Transverse colon (tissue), 4 donors: ENCODE measurements at regions not wholly inside any gene's neighbourhood (a gene's known extent, or its start where the extent isn't known, plus 50 kb on each side); places are given as distances from the start of the nearest gene placed in this dataset.

Experiments
- DNase-seq: peaks from one replicate; pipeline ENCODE4 v3.0.0-alpha.2; 2019
- H3K27ac ChIP-seq, 4 donors: fragments of 200-600 bp; sonication (generic); 2 replicates each; pipeline ENCODE4 v1.5.1; 2016 to 2018; ENCODE audit warnings: inconsistent platforms in 4 of 4
- H3K27me3 ChIP-seq: fragments of 200-600 bp; sonication (generic); 2 replicates; pipeline ENCODE4 v1.5.1; 2017; ENCODE audit warnings: inconsistent platforms
- H3K36me3 ChIP-seq, 4 donors: fragments of 200-600 bp; sonication (generic); 2 replicates each; pipeline ENCODE4 v1.5.1; 2017 to 2019; ENCODE audit warnings: inconsistent platforms in 4 of 4
- H3K4me1 ChIP-seq, 4 donors: fragments of 200-600 bp; sonication (generic); 2 replicates each; pipeline ENCODE4 v1.5.1; 2017 to 2020; ENCODE audit warnings: inconsistent platforms in 4 of 4
- H3K4me3 ChIP-seq, 4 donors: fragments of 200-600 bp; sonication (generic); 1 replicate in 1 of 4; 2 replicates in 3 of 4; pipeline versions ENCODE4 v1.5.1 to v1.6.1; 2017 to 2019; ENCODE audit warnings: inconsistent platforms in 4 of 4
- H3K9me3 ChIP-seq, 2 donors: fragments of 200-600 bp; sonication (generic); 2 replicates each; pipeline ENCODE4 v1.5.1; 2017 to 2019; ENCODE audit warnings: inconsistent platforms in 2 of 2
- EP300 ChIP-seq: sonication (generic); formaldehyde crosslinking; IDR thresholded peaks from one replicate; pipeline ENCODE4 v1.6.1; 2017; ENCODE audit warnings: antibody characterized with exemption, low read depth
- POLR2A ChIP-seq: fragments of 450-650 bp; IDR thresholded peaks from one replicate; pipeline ENCODE4 v1.6.1; 2016; ENCODE audit warnings: antibody characterized with exemption, mild to moderate bottlenecking, moderate library complexity
- POLR2AphosphoS5 ChIP-seq, 3 donors: sonication (generic); formaldehyde crosslinking; IDR thresholded peaks; one replicate each; pipeline ENCODE4 v1.6.1; 2016; ENCODE audit warnings: antibody characterized with exemption in 3 of 3
- WGBS, 2 donors: methylation state at CpG; one replicate each; pipeline ENCODE4 v1.1.5; 2018; ENCODE audit warnings: low coverage in 1 of 2; 5-methylcytosine and 5-hydroxymethylcytosine counted together
- in situ Hi-C, 4 donors: fragments of 200-750 bp; cut with MboI; loops; one replicate each; pipeline versions ENCODE4 v1.15.0 to v1.15.1; 2017; ENCODE audit warnings: low sequenced_read_pairs in 3 of 4, low pct_ligation_motif_present in 1 of 4, low pct_unique_long_range_greater_than_20kb in 1 of 4
- intact Hi-C: fragments of 100-400 bp; cut with DNase I; formaldehyde crosslinking; loops from one replicate; pipeline ENCODE4 v1.15.1; 2023; ENCODE audit warnings: low total_unique reads
- TF ChIP-seq, protein P1 (sequence below), 5 experiments: fragments of 200-600 bp in 3 of 5; fragments of 450-650 bp in 2 of 5; sonication (generic) in 3 of 5; IDR thresholded peaks; 1 replicate in 2 of 5; 2 replicates in 3 of 5; pipeline ENCODE4 v1.5.1; 2016 to 2017; ENCODE audit warnings: antibody characterized with exemption in 5 of 5, inconsistent platforms in 3 of 5, mild to moderate bottlenecking in 2 of 5, moderate library complexity in 1 of 5

DNA sequence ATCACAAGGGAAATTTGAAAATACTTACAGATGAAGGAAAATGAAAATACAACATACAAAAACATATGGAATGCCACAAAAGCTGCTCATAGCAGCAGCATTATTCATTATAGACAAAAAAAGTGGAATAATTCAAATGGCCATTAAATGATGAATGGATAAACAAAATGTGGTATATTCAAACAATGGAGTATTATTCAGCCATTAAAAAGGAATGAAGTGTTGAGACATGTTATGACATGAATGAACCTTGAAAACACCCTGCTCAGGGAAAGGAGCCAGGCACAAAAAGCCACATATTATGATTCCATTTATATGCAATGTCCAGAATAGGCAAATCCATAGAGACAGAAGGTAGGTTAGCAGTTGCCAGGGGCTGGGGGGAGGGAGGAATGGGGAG, 62.6 kb upstream of the SFMBT2 start:
- H3K27me3 ChIP-seq = no peaks in the 10 kb centered on the region
- in situ Hi-C loops = no loop called here
- no peak for DNase-seq
- intact Hi-C loops = no loop called here
- no peak overlapping the region for H3K4me3 ChIP-seq
- H3K9me3 ChIP-seq = no peaks in the 10 kb centered on the region
- TF ChIP-seq, protein P1, sequence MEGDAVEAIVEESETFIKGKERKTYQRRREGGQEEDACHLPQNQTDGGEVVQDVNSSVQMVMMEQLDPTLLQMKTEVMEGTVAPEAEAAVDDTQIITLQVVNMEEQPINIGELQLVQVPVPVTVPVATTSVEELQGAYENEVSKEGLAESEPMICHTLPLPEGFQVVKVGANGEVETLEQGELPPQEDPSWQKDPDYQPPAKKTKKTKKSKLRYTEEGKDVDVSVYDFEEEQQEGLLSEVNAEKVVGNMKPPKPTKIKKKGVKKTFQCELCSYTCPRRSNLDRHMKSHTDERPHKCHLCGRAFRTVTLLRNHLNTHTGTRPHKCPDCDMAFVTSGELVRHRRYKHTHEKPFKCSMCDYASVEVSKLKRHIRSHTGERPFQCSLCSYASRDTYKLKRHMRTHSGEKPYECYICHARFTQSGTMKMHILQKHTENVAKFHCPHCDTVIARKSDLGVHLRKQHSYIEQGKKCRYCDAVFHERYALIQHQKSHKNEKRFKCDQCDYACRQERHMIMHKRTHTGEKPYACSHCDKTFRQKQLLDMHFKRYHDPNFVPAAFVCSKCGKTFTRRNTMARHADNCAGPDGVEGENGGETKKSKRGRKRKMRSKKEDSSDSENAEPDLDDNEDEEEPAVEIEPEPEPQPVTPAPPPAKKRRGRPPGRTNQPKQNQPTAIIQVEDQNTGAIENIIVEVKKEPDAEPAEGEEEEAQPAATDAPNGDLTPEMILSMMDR (IDR thresholded peaks at IDR 0.05) = no peak
- TF ChIP-seq EP300 = no peak
- TF ChIP-seq POLR2AphosphoS5 (IDR thresholded peaks at IDR 0.05) = no peak
- no peak for TF ChIP-seq POLR2A
- H3K36me3 ChIP-seq = no peaks in the 10 kb centered on the region
- peak overlapping the region in 1 of 4 donors; percentile 0 for H3K27ac ChIP-seq
- H3K4me1 ChIP-seq = peaks cover 0 to 8% (median 2%) of the 10 kb centered on the region in 4 donors

DNA sequence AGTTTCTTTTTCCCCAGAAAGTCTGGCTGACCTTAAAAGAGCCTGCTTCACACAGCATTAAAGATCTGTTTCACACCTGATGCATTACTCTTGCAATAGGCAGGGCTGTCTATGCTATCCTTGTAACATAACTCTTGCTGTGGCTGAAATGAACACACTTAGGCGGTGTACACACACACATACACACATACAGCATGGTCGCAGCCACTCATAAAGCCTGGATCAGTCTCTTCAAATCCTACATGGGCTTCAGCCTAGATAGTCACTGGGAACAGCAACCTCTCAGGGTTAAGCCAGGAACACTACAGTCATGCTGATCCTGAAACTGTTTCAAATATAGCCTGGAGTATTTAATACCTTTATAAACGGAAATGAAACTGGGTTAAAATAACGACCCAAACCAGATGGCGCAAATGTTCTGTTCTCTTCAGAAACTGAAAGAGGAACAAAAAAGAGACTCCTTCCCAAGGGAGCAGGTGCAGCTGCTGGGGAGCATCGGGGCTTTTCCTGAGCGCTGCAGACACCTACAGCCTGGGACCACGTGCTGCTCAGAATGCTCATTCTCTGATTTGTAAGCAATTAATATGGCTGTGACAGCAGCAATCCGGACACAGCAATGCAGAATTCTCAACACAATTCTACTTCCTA, 61.0 kb upstream of the SFMBT2 start:
- H3K27me3 ChIP-seq = no peaks in the 10 kb centered on the region
- H3K9me3 ChIP-seq = no peaks in the 10 kb centered on the region
- intact Hi-C loops (no loop called here), in situ Hi-C loops (no loop called here)
- no peak overlapping the region for H3K4me3 ChIP-seq
- H3K4me1 ChIP-seq = peaks cover 0 to 8% (median 2%) of the 10 kb centered on the region in 4 donors
- peak; percentile 67 for DNase-seq
- peak overlapping the region; percentile 17 to 69 (median 46) for H3K27ac ChIP-seq
- WGBS, 2 donors = 18 to 22% methylated on average over 3 to 9 of the region's 9 CpGs
- H3K36me3 ChIP-seq = no peaks in the 10 kb centered on the region
- TF ChIP-seq POLR2AphosphoS5 (IDR thresholded peaks at IDR 0.05) = peak in 1 of 3 donors; percentile 63
- TF ChIP-seq, protein P1 (IDR thresholded peaks at IDR 0.05) = no peak

DNA sequence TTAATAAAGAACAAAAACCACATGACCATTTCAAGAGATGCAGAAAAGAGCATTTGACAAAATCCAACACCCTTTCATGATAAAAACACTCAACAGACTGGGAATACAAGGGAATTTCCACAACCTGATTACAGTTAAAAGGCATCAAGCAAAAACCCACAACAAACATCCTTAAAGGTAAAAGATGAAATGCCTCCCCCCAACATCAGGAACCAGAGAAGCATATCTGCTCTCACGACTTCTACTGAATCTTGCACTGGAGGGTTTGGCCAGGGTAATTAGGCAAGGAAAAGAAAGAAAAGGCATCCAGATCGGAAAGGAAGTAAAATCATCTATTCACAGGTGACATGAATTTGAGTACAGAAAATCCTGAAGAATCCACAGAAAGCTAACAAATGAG, 59.5 kb upstream of the SFMBT2 start:
- no peak for DNase-seq
- Histone ChIP-seq H3K27me3 (no peaks in the 10 kb centered on the region), H3K36me3 (no peaks in the 10 kb centered on the region), H3K9me3 (no peaks in the 10 kb centered on the region), H3K4me1 (peaks cover 0 to 7% (median 2%) of the 10 kb centered on the region in 4 donors), H3K27ac (peak overlapping the region in 1 of 4 donors; percentile 69), H3K4me3 (no peak overlapping the region)
- 73 to 90% methylated on average over 2 of the region's 2 CpGs for WGBS, 2 donors
- intact Hi-C loops (no loop called here), in situ Hi-C loops (no loop called here)
- TF ChIP-seq EP300 (no peak), POLR2AphosphoS5 (IDR thresholded peaks at IDR 0.05) (no peak), POLR2A (no peak)
- TF ChIP-seq, protein P1 (IDR thresholded peaks at IDR 0.05) = no peak

DNA sequence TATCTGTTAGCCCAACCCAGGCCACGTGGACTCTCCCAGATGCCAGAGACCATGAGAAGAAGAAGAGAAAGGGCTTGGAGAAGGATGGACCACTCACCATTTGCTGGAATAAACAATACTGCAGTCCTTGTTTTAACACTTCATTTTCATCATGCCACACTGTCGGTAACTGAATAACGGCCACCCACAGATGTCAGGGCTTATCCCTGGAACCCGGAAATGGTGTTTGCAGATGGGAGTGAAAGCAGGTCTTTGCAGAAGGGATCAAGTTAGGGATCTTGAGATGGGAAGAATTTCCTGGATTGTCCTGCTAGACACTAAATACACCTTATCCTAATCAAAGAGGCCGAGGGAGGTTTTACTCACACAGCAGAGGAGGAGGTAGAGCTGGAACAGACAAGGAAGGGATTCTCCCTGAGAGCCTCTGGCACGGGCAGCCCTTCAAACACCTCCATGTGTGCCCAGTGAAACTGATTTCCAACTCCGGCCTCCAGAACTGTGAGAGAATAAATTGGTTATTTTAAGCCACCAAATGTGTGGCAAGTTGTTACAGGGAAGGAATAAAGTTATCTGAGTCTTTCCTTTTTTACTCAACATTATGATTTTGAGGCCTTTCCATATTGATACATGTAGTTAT, 56.3 kb upstream of the SFMBT2 start:
- no peak for DNase-seq
- Histone ChIP-seq H3K9me3 (no peaks in the 10 kb centered on the region), H3K27ac (no peak overlapping the region), H3K4me1 (no peaks in the 10 kb centered on the region), H3K27me3 (no peaks in the 10 kb centered on the region), H3K4me3 (no peak overlapping the region), H3K36me3 (no peaks in the 10 kb centered on the region)
- in situ Hi-C loops = no loop called here
- intact Hi-C loops = no loop called here
- no peak for TF ChIP-seq POLR2AphosphoS5 (IDR thresholded peaks at IDR 0.05)
- 82 to 90% methylated on average over 6 to 7 of the region's 7 CpGs for WGBS, 2 donors

DNA sequence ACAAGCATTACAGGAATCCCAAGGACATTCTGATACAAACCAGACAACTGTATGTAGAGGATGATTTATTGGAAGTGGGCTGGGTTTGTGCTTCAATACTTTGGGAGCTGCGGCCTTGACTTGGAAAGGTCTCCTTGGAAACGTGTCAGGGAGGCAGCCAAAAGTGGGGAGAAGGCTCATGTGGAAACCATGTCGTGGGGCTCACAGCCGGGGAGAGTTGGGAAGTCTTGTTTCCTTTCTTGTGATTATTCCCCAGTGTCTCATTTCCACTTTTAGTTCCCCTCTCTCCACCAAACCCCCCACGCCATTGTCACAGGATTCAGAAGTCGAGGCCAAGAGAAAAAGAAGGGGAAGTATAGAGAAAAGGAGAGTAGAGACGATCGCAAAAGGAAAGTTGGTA, 53.9 kb upstream of the SFMBT2 start:
- Histone ChIP-seq H3K4me1 (no peaks in the 10 kb centered on the region), H3K36me3 (no peaks in the 10 kb centered on the region), H3K27me3 (no peaks in the 10 kb centered on the region), H3K27ac (no peak overlapping the region), H3K4me3 (no peak overlapping the region), H3K9me3 (no peaks in the 10 kb centered on the region)
- in situ Hi-C loops (no loop called here), intact Hi-C loops (no loop called here)
- DNase-seq = no peak
- TF ChIP-seq POLR2A (no peak), POLR2AphosphoS5 (IDR thresholded peaks at IDR 0.05) (no peak), EP300 (no peak)
- TF ChIP-seq, protein P1 (IDR thresholded peaks at IDR 0.05) = no peak
- WGBS, 2 donors = 83 to 84% methylated on average over 6 to 8 of the region's 8 CpGs
